K562 (cell line): ENCODE measurements at regions not wholly inside any gene's neighbourhood (a gene's known extent, or its start where the extent isn't known, plus 50 kb on each side); places are given as distances from the start of the nearest gene placed in this dataset.
A peak's percentile ranks its signal among the peaks of the same experiment; 100 is the strongest.

ENCODE experiments used
- ATAC-seq: fragments of 200-7000 bp; cut with Tn5 transposase; 3 replicates; pipeline ENCODE4 v1.9.1; 2020; ENCODE audit warnings: moderate library complexity
- BruUV-seq: library from RNA; stranded (reverse); fragments of 400-500 nt; replicated peaks from 2 replicates; lab custom pipeline; 2021; lab: Mats Ljungman, UMichigan
- CTCF ChIA-PET: fragments of 300-600 bp; formaldehyde crosslinking; extraction: SDS; loops from one replicate; lab custom pipeline; 2021; ENCODE audit warnings: low intra/inter-chr PET ratio; lab: Yijun Ruan, JAX
- POLR2A ChIA-PET: fragments of 300-600, 350-650 bp; sonication (Branson Sonifier 250); formaldehyde crosslinking; extraction: SDS; loops from one replicate; lab custom pipeline; 2021; ENCODE audit warnings: antibody characterized with exemption, inconsistent platforms; lab: Yijun Ruan, JAX
- DNase-seq, 4 experiments: peaks; one replicate each; pipeline versions ENCODE4 v3.0.0 to v3.0.0-alpha.2; 2011 to 2018; ENCODE audit warnings: low spot score in 3 of 4, mixed read lengths in 3 of 4; ENCODE audit errors: extremely low read depth in 1 of 4
- FAIRE-seq: peaks from 2 replicates; lab custom pipeline; 2011; peaks lifted over from hg19 to GRCh38; lab: Jason Lieb, UNC
- H2AFZ ChIP-seq: 2 replicates; pipeline ENCODE4 v1.6.0; 2011; ENCODE audit warnings: low read depth, low read length, control low read depth, inconsistent platforms
- H3K27ac ChIP-seq: fragments of 200-600 bp; 3 replicates; pipeline ENCODE4 v1.8.0; 2011; ENCODE audit warnings: low read depth, mild to moderate bottlenecking, control low read depth, inconsistent platforms, low read length, moderate library complexity, mixed read lengths; ENCODE audit errors: extremely low read depth
- H3K27me3 ChIP-seq, 2 experiments: fragments of 300-600 bp in 1 of 2; 2 replicates in 1 of 2; 3 replicates in 1 of 2; pipeline versions ENCODE4 v1.6.0 to v1.8.0; 2011; ENCODE audit warnings: inconsistent platforms in 2 of 2, low read length in 2 of 2, mild to moderate bottlenecking in 1 of 2, mixed read lengths in 1 of 2, moderate library complexity in 1 of 2; ENCODE audit not compliant: control insufficient read depth in 2 of 2, insufficient read depth in 2 of 2
- H3K36me3 ChIP-seq: fragments of 300-600 bp; 3 replicates; pipeline ENCODE4 v1.8.0; 2011; ENCODE audit warnings: mild to moderate bottlenecking, low read length, inconsistent platforms; ENCODE audit not compliant: control insufficient read depth, insufficient read depth
- H3K4me1 ChIP-seq, 2 experiments: fragments of 200-600 bp in 1 of 2; replicated peaks in 1 of 2; 2 replicates in 1 of 2; 3 replicates in 1 of 2; pipeline versions ENCODE4 v1.5.1 to v1.8.0; 2011; ENCODE audit warnings: inconsistent platforms in 2 of 2, low read length in 2 of 2, mild to moderate bottlenecking in 1 of 2, mixed read lengths in 1 of 2, moderate library complexity in 1 of 2; ENCODE audit not compliant: control insufficient read depth in 2 of 2, insufficient read depth in 2 of 2
- H3K4me2 ChIP-seq: 2 replicates; pipeline ENCODE4 v1.6.1; 2011; ENCODE audit warnings: low read length, control low read depth, inconsistent platforms, mixed read lengths; ENCODE audit not compliant: insufficient read depth
- H3K4me3 ChIP-seq: fragments of 200-600 bp; sonication (generic), shearing (Covaris generic); 2 replicates; pipeline ENCODE4 v1.5.1; 2016; ENCODE audit warnings: control low read depth, inconsistent platforms
- H3K79me2 ChIP-seq: fragments of 200-600 bp; 3 replicates; pipeline ENCODE4 v1.8.0; 2011; ENCODE audit warnings: low read length, inconsistent platforms; ENCODE audit not compliant: control insufficient read depth, insufficient read depth
- H3K9ac ChIP-seq, 2 experiments: 2 replicates each; pipeline versions ENCODE4 v1.6.0 to v1.6.1; 2011; ENCODE audit warnings: low read depth in 2 of 2, low read length in 2 of 2, control low read depth in 1 of 2, inconsistent platforms in 1 of 2, mild to moderate bottlenecking in 1 of 2, mixed read lengths in 1 of 2; ENCODE audit not compliant: insufficient read depth in 1 of 2
- H3K9me1 ChIP-seq: one replicate; pipeline ENCODE4 v1.6.0; 2011; ENCODE audit warnings: inconsistent platforms, mild to moderate bottlenecking, low read length, moderate library complexity; ENCODE audit not compliant: control insufficient read depth, insufficient read depth
- H3K9me3 ChIP-seq: replicated peaks from 2 replicates; pipeline ENCODE4 v1.5.1; 2011; ENCODE audit warnings: low read depth, low read length, inconsistent platforms; ENCODE audit not compliant: control insufficient read depth, insufficient read depth
- H4K20me1 ChIP-seq: replicated peaks from 2 replicates; pipeline ENCODE4 v1.6.1; 2011; ENCODE audit warnings: low read length, inconsistent platforms, mixed read lengths; ENCODE audit not compliant: control insufficient read depth, insufficient read depth
- FOXA3 ChIP-seq, 2 experiments: fragments of 450-650 bp in 1 of 2; sonication (generic) in 1 of 2; formaldehyde crosslinking; IDR thresholded peaks in 1 of 2; conservative IDR thresholded peaks in 1 of 2; 2 replicates each; pipeline versions ENCODE4 v1.4.0 to v1.8.0; 2020 to 2022; ENCODE audit warnings: mild to moderate bottlenecking in 2 of 2, missing genetic modification reagents in 1 of 2
- NR3C1 ChIP-seq: sonication (generic); formaldehyde crosslinking; IDR thresholded peaks from 2 replicates; pipeline ENCODE4 v1.8.1; 2022; ENCODE audit warnings: missing genetic modification reagents
- POLR2AphosphoS2 ChIP-seq: IDR thresholded peaks from 2 replicates; pipeline ENCODE4 v1.6.1; 2012; ENCODE audit warnings: low read length, improper control_type of control experiment
- PRDM10 ChIP-seq: fragments of 450-650 bp; IDR thresholded peaks from 2 replicates; pipeline ENCODE4 v1.6.1; 2018; ENCODE audit not compliant: partially characterized antibody
- RFX1 ChIP-seq: fragments of 450-650 bp; IDR thresholded peaks from 2 replicates; pipeline ENCODE4 v1.6.1; 2016; ENCODE audit warnings: mild to moderate bottlenecking, moderate library complexity
- TFAM ChIP-seq: fragments of 250-450 bp; sonication (Bioruptor Pico); conservative IDR thresholded peaks from 2 replicates; pipeline ENCODE4 v1.5.0; 2021; ENCODE audit warnings: mild to moderate bottlenecking, moderate library complexity
- WGBS: fragments of 100-300 bp; shearing (Covaris generic); methylation state at CpG from one replicate; pipeline ENCODE4 v1.1.6; 2016; ENCODE audit warnings: low coverage, mixed read lengths; ENCODE audit not compliant: insufficient coverage; ENCODE audit errors: missing lambda C conversion rate; 5-methylcytosine and 5-hydroxymethylcytosine counted together
- in situ Hi-C: fragments of 300-500 bp; cut with MboI; formaldehyde crosslinking; loops from 4 replicates; pipeline ENCODE4 v1.15.0; 2018; ENCODE audit warnings: inconsistent platforms, mixed read lengths
- intact Hi-C: fragments of 100-400 bp; cut with micrococcal nuclease; formaldehyde crosslinking; loops from 2 replicates; pipeline ENCODE4 v1.14.2; 2022

DNA sequence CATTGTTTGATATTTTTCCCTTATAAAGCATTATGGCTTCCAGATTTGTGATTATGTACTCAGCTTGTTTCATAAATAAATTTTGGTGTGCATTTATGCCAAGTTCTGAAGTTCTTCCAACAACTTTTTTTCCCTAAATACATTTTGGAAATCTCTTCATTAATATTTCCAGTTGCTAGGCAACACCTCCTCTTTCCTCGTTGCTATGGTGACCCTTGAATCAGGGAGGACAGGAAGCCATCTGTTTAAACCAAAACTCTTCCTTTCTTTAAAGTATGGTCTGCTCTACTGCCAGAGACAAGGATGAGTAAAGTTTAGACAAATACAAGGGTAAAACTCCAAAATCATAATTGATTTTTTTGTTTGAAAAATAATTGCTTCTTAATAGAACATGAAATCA lies 779.3 kb downstream of the CDH9 start:
- no peaks in the 10 kb centered on the region for H3K9me1 ChIP-seq
- no peaks in the 10 kb centered on the region for H4K20me1 ChIP-seq
- H3K9me3 ChIP-seq = no peaks in the 10 kb centered on the region; the same call in 1 of the 2 replicates
- in situ Hi-C loops = no loop called here
- DNase-seq (no peak), ATAC-seq (no peak)
- no TSS peak for BruUV-seq
- H2AFZ ChIP-seq = no peak overlapping the region
- no peak overlapping the region for H3K9ac ChIP-seq
- 0% methylated on average over 1 of the region's 1 CpG for WGBS
- H3K27me3 ChIP-seq = no peaks in the 10 kb centered on the region
- no peak overlapping the region for H3K4me3 ChIP-seq
- intact Hi-C loops = no loop called here
- POLR2A ChIA-PET = no interaction called here
- CTCF ChIA-PET = no interaction called here
- no peaks in the 10 kb centered on the region for H3K79me2 ChIP-seq
- TF ChIP-seq PRDM10 (no peak), RFX1 (peak; percentile 70), NR3C1 (CRISPR knock-in tag) (no peak), POLR2AphosphoS2 (no peak), TFAM (CRISPR knock-in tag) (no peak), FOXA3 (CRISPR knock-in tag; conservative IDR thresholded peaks at IDR 0.05 in 1 of 2, IDR thresholded peaks at IDR 0.05 in 1 of 2) (no peak)
- TF ChIP-seq, all 486 proteins: peak for 1
- no peak for FAIRE-seq
- Histone ChIP-seq H3K4me2 (no peak overlapping the region), H3K4me1 (no peaks in the 10 kb centered on the region), H3K36me3 (no peaks in the 10 kb centered on the region), H3K27ac (no peak overlapping the region)
